Activated T-cell treated with anti-CD3 and anti-CD28 coated beads, Interleukin-2, amount 50 U/mL, for 4 hours (primary cell): ENCODE measurements at regions not wholly inside any gene's neighbourhood (a gene's known extent, or its start where the extent isn't known, plus 50 kb on each side); places are given as distances from the start of the nearest gene placed in this dataset.

ENCODE experiments used
- ATAC-seq, 2 donors: fragments of 200-7000 bp; cut with Tn5 transposase; one replicate each; pipeline ENCODE4 v1.10.0; 2021
- DNase-seq: peaks from one replicate; pipeline ENCODE4 v3.0.0-alpha.2; 2020
- H3K27me3 Mint-ChIP-seq: one replicate; pipeline ENCODE4 v1.8.0; 2021; ENCODE audit warnings: low read depth, mixed read lengths
- H3K36me3 Mint-ChIP-seq: one replicate; pipeline ENCODE4 v1.8.0; 2022; ENCODE audit warnings: mixed read lengths; ENCODE audit not compliant: insufficient read depth
- H3K4me1 Mint-ChIP-seq: one replicate; pipeline ENCODE4 v1.8.0; 2021; ENCODE audit warnings: low read depth, mixed read lengths
- H3K4me3 Mint-ChIP-seq: one replicate; pipeline ENCODE4 v1.8.0; 2021; ENCODE audit warnings: mild to moderate bottlenecking, moderate library complexity, mixed read lengths
- H3K9me3 Mint-ChIP-seq: one replicate; pipeline ENCODE4 v1.8.0; 2021; ENCODE audit warnings: mixed read lengths

GRCh38 chr1:68780919-68781318, 284.0 kb upstream of the DEPDC1 start:
- Mint-ChIP-seq H3K4me3 (no peak overlapping the region), H3K9me3 (peaks cover 19% of the 10 kb centered on the region)
- no peak for ATAC-seq

GRCh38 chr1:68782890-68783289, 286.0 kb upstream of the DEPDC1 start:
- Mint-ChIP-seq H3K4me3 (no peak overlapping the region), H3K9me3 (peaks cover 19% of the 10 kb centered on the region), H3K27me3 (no peaks in the 10 kb centered on the region), H3K36me3 (no peaks in the 10 kb centered on the region), H3K4me1 (no peaks in the 10 kb centered on the region)
- DNase-seq (no peak), ATAC-seq (no peak)

More at GRCh38 chr1:68780919-68781318, 284.0 kb upstream of the DEPDC1 start:
- no peak for DNase-seq
- no peaks in the 10 kb centered on the region for H3K4me1 Mint-ChIP-seq
- H3K27me3 Mint-ChIP-seq, result no peaks in the 10 kb centered on the region
- H3K36me3 Mint-ChIP-seq, result no peaks in the 10 kb centered on the region

GRCh38 chr1:68785328-68785727, 288.4 kb upstream of the DEPDC1 start:
- Mint-ChIP-seq H3K36me3 (no peaks in the 10 kb centered on the region), H3K9me3 (peaks cover 8% of the 10 kb centered on the region), H3K27me3 (no peaks in the 10 kb centered on the region), H3K4me3 (no peak overlapping the region), H3K4me1 (no peaks in the 10 kb centered on the region)
- DNase-seq (no peak), ATAC-seq (no peak)

GRCh38 chr1:68788762-68789161, 291.9 kb upstream of the DEPDC1 start:
- no peaks in the 10 kb centered on the region for H3K27me3 Mint-ChIP-seq
- no peaks in the 10 kb centered on the region for H3K4me1 Mint-ChIP-seq
- H3K9me3 Mint-ChIP-seq, result no peaks in the 10 kb centered on the region
- no peaks in the 10 kb centered on the region for H3K36me3 Mint-ChIP-seq
- no peak overlapping the region for H3K4me3 Mint-ChIP-seq
- DNase-seq, result no peak
- ATAC-seq, result no peak

GRCh38 chr1:68791800-68792199, 294.9 kb upstream of the DEPDC1 start:
- no peaks in the 10 kb centered on the region for H3K9me3 Mint-ChIP-seq
- no peak overlapping the region for H3K4me3 Mint-ChIP-seq
- no peak for DNase-seq
- no peaks in the 10 kb centered on the region for H3K27me3 Mint-ChIP-seq
- H3K4me1 Mint-ChIP-seq, result no peaks in the 10 kb centered on the region
- H3K36me3 Mint-ChIP-seq, result no peaks in the 10 kb centered on the region
- ATAC-seq, result no peak

- Mint-ChIP-seq H3K4me3 (no peak overlapping the region), H3K4me1 (no peaks in the 10 kb centered on the region), H3K27me3 (no peaks in the 10 kb centered on the region), H3K36me3 (no peaks in the 10 kb centered on the region), H3K9me3 (peaks cover 3% of the 10 kb centered on the region)
- DNase-seq (no peak), ATAC-seq (no peak)
Observed at GRCh38 chr1:68795956-68796355, 299.1 kb upstream of the DEPDC1 start.

- Mint-ChIP-seq H3K9me3 (peaks cover 3% of the 10 kb centered on the region), H3K4me3 (no peak overlapping the region), H3K4me1 (no peaks in the 10 kb centered on the region), H3K27me3 (no peaks in the 10 kb centered on the region), H3K36me3 (no peaks in the 10 kb centered on the region)
- DNase-seq (no peak), ATAC-seq (no peak)
Observed at GRCh38 chr1:68796888-68797287, 300.0 kb upstream of the DEPDC1 start.

GRCh38 chr1:68798071-68798470, 301.2 kb upstream of the DEPDC1 start:
- no peak for DNase-seq
- Mint-ChIP-seq H3K9me3 (peaks cover 3% of the 10 kb centered on the region), H3K27me3 (no peaks in the 10 kb centered on the region), H3K36me3 (no peaks in the 10 kb centered on the region), H3K4me1 (no peaks in the 10 kb centered on the region), H3K4me3 (no peak overlapping the region)
- ATAC-seq, result no peak

GRCh38 chr1:68799096-68799495, 302.2 kb upstream of the DEPDC1 start:
- Mint-ChIP-seq H3K9me3 (peaks cover 3% of the 10 kb centered on the region), H3K4me3 (no peak overlapping the region), H3K4me1 (no peaks in the 10 kb centered on the region), H3K36me3 (no peaks in the 10 kb centered on the region), H3K27me3 (no peaks in the 10 kb centered on the region)
- no peak for ATAC-seq
- no peak for DNase-seq

- H3K27me3 Mint-ChIP-seq, result no peaks in the 10 kb centered on the region
- ATAC-seq (no peak), DNase-seq (no peak)
- H3K4me1 Mint-ChIP-seq, result no peaks in the 10 kb centered on the region
- H3K36me3 Mint-ChIP-seq, result no peaks in the 10 kb centered on the region
- H3K9me3 Mint-ChIP-seq, result peaks cover 3% of the 10 kb centered on the region
- H3K4me3 Mint-ChIP-seq, result no peak overlapping the region
Observed at GRCh38 chr1:68800182-68800581, 303.3 kb upstream of the DEPDC1 start.

- no peak for ATAC-seq
- no peaks in the 10 kb centered on the region for H3K27me3 Mint-ChIP-seq
Observed at GRCh38 chr1:68801440-68801839, 304.6 kb upstream of the DEPDC1 start.

GRCh38 chr1:68805097-68805641, 308.3 kb upstream of the DEPDC1 start:
- H3K9me3 Mint-ChIP-seq, result no peaks in the 10 kb centered on the region
- ATAC-seq, result no peak

More at GRCh38 chr1:68801440-68801839, 304.6 kb upstream of the DEPDC1 start:
- no peak for DNase-seq
- Mint-ChIP-seq H3K4me1 (no peaks in the 10 kb centered on the region), H3K9me3 (peaks cover 3% of the 10 kb centered on the region), H3K4me3 (no peak overlapping the region), H3K36me3 (no peaks in the 10 kb centered on the region)

GRCh38 chr1:68808351-68808750, 311.5 kb upstream of the DEPDC1 start:
- H3K36me3 Mint-ChIP-seq, result no peaks in the 10 kb centered on the region
- H3K4me1 Mint-ChIP-seq, result no peaks in the 10 kb centered on the region
- no peak overlapping the region for H3K4me3 Mint-ChIP-seq

More at GRCh38 chr1:68805097-68805641, 308.3 kb upstream of the DEPDC1 start:
- no peak for DNase-seq
- H3K36me3 Mint-ChIP-seq, result no peaks in the 10 kb centered on the region
- H3K4me1 Mint-ChIP-seq, result no peaks in the 10 kb centered on the region
- H3K27me3 Mint-ChIP-seq, result no peaks in the 10 kb centered on the region
- H3K4me3 Mint-ChIP-seq, result no peak overlapping the region

GRCh38 chr1:68811806-68812205, 314.9 kb upstream of the DEPDC1 start:
- H3K9me3 Mint-ChIP-seq, result no peaks in the 10 kb centered on the region
- H3K4me3 Mint-ChIP-seq, result no peak overlapping the region
- no peaks in the 10 kb centered on the region for H3K36me3 Mint-ChIP-seq
- ATAC-seq (no peak), DNase-seq (no peak)
- no peaks in the 10 kb centered on the region for H3K4me1 Mint-ChIP-seq
- no peaks in the 10 kb centered on the region for H3K27me3 Mint-ChIP-seq

More at GRCh38 chr1:68808351-68808750, 311.5 kb upstream of the DEPDC1 start:
- no peak for ATAC-seq
- Mint-ChIP-seq H3K27me3 (no peaks in the 10 kb centered on the region), H3K9me3 (no peaks in the 10 kb centered on the region)
- DNase-seq, result no peak

- no peaks in the 10 kb centered on the region for H3K36me3 Mint-ChIP-seq
- ATAC-seq, result no peak
- H3K9me3 Mint-ChIP-seq, result no peaks in the 10 kb centered on the region
- no peaks in the 10 kb centered on the region for H3K27me3 Mint-ChIP-seq
- H3K4me3 Mint-ChIP-seq, result no peak overlapping the region
- DNase-seq, result no peak
- no peaks in the 10 kb centered on the region for H3K4me1 Mint-ChIP-seq
Observed at GRCh38 chr1:68812333-68812732, 315.5 kb upstream of the DEPDC1 start.

- no peaks in the 10 kb centered on the region for H3K36me3 Mint-ChIP-seq
- no peak for DNase-seq
- no peaks in the 10 kb centered on the region for H3K27me3 Mint-ChIP-seq
- no peaks in the 10 kb centered on the region for H3K9me3 Mint-ChIP-seq
- H3K4me3 Mint-ChIP-seq, result no peak overlapping the region
- no peak for ATAC-seq
- no peaks in the 10 kb centered on the region for H3K4me1 Mint-ChIP-seq
Observed at GRCh38 chr1:68814067-68814466, 317.2 kb upstream of the DEPDC1 start.
